HT1080 (cell line): ENCODE measurements at regions not wholly inside any gene's neighbourhood (a gene's known extent, or its start where the extent isn't known, plus 50 kb on each side); places are given as distances from the start of the nearest gene placed in this dataset.
"Not testable (repeated sequence)": the region's sequence is repeated elsewhere in the genome, so short reads cannot be mapped to it uniquely, and the experiment has no call there.

Source experiments
- DNase-seq: peaks from one replicate; pipeline ENCODE4 v3.0.0-alpha.2; 2015; ENCODE audit warnings: low read depth

DNA sequence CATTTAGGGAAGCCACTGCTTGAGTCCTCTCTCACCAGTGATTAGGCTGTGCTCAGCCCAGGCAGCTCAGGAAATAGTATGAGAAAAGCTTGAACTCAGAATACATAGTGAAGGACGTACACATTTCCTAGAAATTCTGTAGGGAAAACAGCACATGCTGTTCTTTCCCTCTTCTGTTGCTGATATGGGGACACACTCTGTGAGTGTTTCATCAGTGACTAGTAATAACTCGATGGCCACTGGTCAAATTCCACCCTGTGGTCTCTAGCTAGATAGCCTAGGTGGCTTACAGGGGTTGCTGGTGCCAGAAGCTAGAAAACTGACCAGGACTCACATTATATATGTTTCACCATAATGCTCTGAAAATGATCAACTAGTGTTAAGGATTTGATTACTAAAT is 259.8 kb upstream of the SOX4 start:
- DNase-seq, result no peak

GRCh38 chr6:21334651-21335050 is 258.9 kb upstream of the SOX4 start:
- no peak for DNase-seq

DNA sequence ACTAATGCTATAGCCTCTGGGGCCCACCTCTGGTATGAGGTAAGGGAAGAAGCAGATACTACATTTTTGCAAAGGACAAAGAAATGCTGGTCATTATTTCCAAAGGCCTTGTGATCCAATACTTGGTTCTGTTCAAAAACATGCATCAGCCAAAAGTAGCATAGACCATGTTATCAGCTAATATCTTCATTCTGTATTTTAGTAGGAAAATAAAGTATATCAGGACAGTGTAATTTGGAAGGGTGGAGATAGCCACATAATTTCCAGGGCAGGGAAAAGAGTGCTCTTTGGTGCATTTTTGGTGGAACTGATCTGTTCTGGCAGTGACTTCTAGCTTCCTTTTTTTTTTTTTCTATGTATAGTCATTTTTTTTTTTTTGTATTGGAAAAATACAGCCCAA is 258.0 kb upstream of the SOX4 start:
- DNase-seq, result no peak

DNA sequence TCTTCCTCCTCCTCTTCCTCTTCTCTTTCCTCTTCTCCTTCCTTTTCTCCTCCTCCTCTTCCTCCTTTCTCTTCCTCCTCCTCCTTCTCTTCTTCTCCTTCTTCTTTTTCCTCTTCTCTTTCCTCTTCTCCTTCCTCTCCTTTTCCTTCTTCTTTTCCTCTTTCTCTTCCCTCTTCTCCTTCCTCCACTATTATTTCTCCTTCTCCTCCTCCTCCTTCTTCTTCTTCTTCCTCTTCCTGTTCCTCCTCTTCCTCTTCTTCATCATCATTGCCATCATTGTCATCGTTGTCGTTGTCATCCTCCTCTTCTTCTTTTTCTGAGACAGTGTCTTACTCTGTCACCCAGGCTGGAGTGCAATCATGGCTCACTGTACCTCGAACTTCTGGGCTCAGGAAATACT is 256.3 kb upstream of the SOX4 start:
- DNase-seq, result no peak

DNA sequence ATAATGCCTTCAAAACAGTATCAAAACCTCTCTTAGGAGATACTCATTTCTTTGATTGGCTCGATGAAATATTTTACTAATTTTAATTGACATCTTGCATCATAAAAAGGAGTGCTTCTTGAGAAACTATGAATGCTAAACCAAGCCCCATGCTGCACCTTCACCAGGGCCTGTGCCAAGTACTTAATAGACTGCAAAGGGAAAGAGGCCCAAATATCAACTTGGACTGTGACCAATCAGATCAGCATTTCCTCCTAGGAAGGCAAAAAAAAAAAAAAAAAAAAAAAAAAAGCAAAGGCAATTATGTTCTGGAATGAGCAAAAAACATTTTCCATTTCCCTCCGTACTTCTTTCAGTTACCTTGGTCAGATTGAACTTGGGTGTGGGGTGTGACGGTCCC is 253.0 kb upstream of the SOX4 start:
- no peak for DNase-seq

GRCh38 chr6:21341910-21342309 is 251.6 kb upstream of the SOX4 start:
- DNase-seq, result no peak

DNA sequence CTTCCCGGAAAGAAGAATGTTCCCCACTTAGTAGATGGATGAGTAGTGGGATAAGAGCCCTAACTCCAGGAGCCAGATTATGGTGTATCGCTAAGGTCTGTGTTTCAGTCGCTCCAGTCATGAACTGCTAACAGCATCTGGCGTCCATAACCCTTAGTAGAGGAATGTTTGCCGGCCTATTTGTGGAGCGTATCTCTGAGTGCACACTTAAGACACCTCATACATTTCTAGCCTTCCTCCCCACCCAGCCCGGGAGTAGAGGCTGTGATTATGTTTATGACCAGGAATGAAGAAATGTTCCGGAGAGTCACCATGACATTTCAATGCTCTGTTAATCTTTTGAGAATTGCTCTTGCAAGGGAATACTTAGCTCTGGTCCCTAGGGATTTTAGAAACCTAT is 251.1 kb upstream of the SOX4 start:
- no peak for DNase-seq

- DNase-seq, result not testable (repeated sequence)
These were observed 247.8 kb upstream of the SOX4 start for GRCh38 chr6:21345704-21346103.

DNA sequence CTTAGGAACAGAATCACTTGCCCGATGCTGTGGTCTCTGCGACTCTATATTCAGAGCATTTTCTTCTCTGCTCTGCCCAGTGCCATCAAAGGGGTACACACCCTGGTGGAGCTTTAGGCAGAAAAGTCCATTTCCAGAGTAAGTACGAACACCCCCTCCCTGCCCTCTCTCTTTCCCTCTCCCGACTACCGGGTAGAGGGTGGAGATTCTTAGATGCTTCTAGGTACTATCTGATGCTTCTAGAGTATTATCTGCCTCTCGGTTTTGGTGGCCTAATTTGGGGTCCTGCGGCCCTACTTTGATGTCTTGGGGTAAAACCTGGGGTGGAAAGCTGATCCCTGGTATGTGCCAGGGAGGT is 245.4 kb upstream of the SOX4 start:
- DNase-seq, result no peak

DNA sequence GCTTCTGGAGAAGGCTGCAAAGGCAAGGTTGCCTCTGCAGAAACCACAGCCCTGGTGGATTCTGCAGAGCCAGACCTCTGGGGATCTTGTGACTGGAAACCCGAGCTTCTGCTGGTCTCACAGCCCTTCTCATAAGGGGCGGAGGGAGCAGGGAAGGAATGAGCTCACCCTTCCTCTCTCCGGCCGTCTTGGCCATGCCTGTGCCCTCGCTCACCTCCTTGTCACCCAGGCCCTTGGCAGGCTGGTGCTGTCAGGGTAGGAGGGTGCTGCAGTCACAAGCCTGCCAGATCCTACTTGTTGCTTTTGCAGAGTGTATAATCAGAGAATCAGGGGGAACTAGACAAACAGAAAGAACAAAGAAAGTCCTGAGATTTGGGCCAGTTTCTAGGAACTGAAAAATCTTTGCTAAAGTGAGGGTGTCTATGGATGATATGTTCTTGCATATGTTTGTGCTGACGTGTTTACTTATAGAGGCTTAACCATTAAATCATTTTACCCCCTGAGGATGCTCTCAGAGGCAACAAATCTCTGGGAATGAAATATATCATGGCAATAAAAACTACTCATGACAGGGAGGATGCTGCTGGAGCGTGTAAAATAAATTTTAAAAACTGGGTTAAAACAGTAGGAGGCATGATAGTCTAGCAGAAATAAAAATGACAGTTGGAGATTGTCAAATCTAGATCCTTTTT is 244.9 kb upstream of the SOX4 start:
- peak; percentile 75 for DNase-seq

- DNase-seq, result no peak
These were observed 243.7 kb upstream of the SOX4 start for GRCh38 chr6:21349834-21350233.

DNA sequence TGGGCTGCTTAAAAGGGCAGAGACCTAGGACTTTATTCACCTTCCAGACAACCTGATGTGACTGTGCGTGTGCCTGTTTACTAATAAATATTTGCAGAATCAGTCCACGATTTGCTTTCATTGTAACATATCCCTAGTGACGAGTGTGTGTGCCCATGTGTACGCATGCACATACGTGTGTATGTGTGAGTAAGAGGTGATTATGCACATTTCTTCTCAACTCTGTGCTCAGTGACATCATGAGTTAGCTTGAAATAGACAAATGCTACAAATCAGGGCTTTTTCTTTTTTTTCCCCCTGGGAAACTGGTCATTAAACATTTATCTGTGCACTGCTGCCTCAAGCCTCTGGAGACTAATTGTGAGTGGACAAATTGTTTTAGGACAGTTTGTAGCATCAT is 242.6 kb upstream of the SOX4 start:
- DNase-seq, result no peak

- DNase-seq, result no peak
These were observed 241.4 kb upstream of the SOX4 start for GRCh38 chr6:21352131-21352530.

- no peak for DNase-seq
These were observed 238.7 kb upstream of the SOX4 start for GRCh38 chr6:21354805-21355238.

DNA sequence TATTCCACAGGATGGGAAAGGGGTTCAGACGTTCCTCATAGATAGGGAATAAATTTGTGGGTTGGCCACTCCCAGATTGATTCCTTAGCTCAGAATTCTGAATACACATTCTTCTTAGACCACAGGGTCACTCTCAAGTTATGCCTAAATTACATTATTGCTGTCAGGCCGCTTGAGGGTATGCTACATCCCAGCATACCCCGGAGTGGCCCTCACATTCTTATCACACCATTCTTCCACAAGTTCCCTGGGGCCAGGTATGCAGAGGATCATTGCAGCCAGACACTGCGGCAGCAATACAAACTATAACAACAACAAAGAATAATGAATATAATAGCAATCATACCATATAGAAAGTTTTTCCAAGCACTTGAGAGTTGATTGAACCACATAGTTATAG is 237.9 kb upstream of the SOX4 start:
- DNase-seq, result no peak

DNA sequence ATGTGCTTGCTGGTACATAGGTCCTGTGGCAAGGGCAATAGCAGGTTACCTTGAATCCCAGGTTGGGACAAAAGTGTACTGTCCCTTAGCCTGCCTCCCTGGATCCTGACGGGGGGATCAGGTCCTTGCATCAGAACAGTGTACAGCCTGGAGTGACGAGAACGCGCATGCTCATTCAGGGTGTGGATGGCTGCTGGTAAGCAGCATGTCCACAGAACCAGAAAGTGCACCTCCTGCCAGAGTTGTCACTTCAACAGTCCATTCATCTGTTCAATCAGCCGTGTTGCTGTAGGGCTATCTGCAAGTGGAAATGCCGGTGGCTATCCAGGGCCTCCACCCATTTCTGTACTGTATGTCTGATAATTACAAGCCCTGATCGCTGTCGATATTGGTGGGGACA is 236.3 kb upstream of the SOX4 start:
- DNase-seq, result no peak

GRCh38 chr6:21359926-21360325 is 233.6 kb upstream of the SOX4 start:
- DNase-seq, result no peak

DNA sequence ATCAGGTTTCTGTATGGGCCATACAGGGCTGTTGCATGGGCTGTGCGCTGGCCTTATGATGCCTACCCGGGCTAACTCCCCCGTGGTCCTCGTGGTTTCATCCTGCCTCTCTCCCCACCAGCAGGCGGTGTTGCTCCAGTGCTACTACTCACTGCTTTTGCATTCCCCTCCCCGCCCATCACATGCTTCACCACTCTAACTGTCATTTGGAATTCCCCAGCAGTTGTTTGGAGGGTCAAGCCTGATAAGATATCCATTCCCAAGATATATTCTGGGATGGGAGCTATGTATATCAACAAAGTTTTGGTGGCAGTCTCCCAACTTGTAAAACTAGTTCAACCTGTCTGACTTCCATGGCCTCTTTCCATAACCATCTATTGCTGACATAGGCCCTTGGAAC is 233.2 kb upstream of the SOX4 start:
- DNase-seq, result no peak

DNA sequence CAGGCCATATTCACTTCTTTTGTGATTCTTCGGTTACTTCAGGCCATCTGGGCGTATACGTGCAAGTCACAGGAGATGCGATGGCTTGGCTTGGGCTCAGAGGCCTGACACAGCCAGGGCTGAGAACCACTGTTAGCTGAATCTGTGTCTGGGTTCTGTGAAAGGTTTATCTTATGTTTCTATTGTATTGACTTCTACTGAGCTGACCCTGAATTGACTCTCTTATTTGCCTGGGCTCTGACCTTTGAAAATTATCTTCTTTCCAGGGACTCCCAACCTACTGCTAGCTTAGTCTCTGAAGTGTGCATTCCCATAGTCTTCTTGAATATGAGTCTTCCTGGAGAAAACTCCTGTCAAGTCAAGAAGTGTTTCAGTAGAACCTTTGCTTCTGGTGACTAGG is 226.4 kb upstream of the SOX4 start:
- no peak for DNase-seq

DNA sequence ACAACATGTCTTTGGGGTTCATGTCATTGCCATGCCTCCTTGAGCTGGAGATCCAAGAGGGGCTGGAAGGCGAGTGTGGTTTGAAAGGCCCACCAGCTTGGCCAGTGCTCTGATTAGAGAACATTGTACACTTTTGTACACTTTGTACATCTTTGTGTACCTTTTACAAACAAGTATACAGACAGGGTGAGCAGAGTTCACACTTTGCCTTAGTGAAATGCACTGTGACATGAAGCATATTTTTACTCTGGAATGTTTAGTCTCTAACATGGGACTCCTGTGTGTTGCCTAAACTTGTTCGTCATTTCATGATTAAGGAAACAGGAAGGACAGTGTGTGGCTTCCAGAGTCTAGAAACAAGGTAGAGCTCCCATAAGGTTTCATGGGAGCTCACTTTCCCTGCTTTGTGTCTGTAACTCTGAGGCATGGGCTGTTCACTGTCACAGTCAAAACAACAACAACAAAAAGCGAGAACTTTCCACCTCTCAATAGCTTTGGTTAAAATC is 225.8 kb upstream of the SOX4 start:
- DNase-seq, result no peak

DNA sequence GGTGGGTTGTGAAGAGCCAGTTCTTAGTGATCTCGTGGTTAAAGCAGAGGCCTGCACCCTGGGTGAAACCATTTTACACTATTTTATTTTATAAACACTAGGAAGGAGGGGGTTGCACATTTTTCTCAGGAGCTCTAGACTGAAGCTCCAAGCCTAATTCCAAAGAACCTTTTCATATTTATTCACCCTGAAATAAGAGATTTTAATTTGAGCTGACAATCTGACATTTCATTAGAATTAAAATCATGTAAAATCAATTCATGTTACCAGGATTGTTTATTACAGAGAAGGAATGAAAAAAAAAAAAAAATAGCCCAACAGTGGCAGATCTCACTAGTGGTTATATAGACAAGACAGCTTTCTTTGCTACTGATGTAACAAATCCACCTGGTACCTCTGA is 222.5 kb upstream of the SOX4 start:
- DNase-seq, result no peak

GRCh38 chr6:21371676-21372171 is 221.8 kb upstream of the SOX4 start:
- DNase-seq, result no peak
